RWPE1 (cell line): ENCODE measurements at regions not wholly inside any gene's neighbourhood (a gene's known extent, or its start where the extent isn't known, plus 50 kb on each side); places are given as distances from the start of the nearest gene placed in this dataset.

Source experiments
- CTCF ChIA-PET: fragments of 350-600 bp; sonication (Branson Sonifier 250); formaldehyde crosslinking; extraction: SDS; loops from one replicate; lab custom pipeline; 2021; lab: Yijun Ruan, JAX
- POLR2A ChIA-PET: fragments of 400-600 bp; formaldehyde crosslinking; extraction: SDS; loops from one replicate; lab custom pipeline; 2020; ENCODE audit warnings: antibody characterized with exemption; ENCODE audit not compliant: low non-redundant PET; lab: Yijun Ruan, JAX
- DNase-seq: peaks from one replicate; pipeline ENCODE4 v3.0.0; 2012; ENCODE audit warnings: low spot score
- H3K27ac ChIP-seq: fragments of 450-650 bp; 2 replicates; pipeline ENCODE4 v1.5.1; 2017
- TF ChIP-seq, protein P1 (sequence below): fragments of 450-650 bp; conservative IDR thresholded peaks from 2 replicates; pipeline ENCODE4 v1.5.1; 2017; ENCODE audit warnings: low read depth, mild to moderate bottlenecking

DNA sequence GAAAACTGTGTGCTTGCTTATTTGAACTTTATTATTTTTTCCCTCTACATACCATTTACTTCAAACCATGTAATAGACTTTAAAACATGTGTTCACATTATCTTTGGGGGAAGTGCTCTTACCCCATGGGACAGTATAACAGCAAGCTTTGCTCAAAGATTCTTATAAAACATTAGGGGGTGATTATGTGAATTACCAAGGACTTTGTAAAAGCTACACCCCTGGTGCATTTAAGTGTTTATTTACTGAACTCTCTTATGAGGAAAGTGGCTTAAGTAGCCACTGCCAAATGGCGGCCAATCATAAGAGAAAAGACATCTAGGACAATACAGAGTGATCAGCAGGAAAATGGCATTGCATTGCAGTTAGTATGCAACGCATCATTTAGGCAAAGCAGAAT is 70.3 kb downstream of the CAPZA3 start:
- H3K27ac ChIP-seq, result no peak overlapping the region
- DNase-seq, result no peak
- TF ChIP-seq, protein P1, sequence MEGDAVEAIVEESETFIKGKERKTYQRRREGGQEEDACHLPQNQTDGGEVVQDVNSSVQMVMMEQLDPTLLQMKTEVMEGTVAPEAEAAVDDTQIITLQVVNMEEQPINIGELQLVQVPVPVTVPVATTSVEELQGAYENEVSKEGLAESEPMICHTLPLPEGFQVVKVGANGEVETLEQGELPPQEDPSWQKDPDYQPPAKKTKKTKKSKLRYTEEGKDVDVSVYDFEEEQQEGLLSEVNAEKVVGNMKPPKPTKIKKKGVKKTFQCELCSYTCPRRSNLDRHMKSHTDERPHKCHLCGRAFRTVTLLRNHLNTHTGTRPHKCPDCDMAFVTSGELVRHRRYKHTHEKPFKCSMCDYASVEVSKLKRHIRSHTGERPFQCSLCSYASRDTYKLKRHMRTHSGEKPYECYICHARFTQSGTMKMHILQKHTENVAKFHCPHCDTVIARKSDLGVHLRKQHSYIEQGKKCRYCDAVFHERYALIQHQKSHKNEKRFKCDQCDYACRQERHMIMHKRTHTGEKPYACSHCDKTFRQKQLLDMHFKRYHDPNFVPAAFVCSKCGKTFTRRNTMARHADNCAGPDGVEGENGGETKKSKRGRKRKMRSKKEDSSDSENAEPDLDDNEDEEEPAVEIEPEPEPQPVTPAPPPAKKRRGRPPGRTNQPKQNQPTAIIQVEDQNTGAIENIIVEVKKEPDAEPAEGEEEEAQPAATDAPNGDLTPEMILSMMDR, result no peak
- CTCF ChIA-PET, result interaction anchor here (0.6 kb wide), 1 partner anchor 199 kb away, joined by 3 read pairs; no protein-coding TSS in a partner anchor
- POLR2A ChIA-PET, result no interaction called here

DNA sequence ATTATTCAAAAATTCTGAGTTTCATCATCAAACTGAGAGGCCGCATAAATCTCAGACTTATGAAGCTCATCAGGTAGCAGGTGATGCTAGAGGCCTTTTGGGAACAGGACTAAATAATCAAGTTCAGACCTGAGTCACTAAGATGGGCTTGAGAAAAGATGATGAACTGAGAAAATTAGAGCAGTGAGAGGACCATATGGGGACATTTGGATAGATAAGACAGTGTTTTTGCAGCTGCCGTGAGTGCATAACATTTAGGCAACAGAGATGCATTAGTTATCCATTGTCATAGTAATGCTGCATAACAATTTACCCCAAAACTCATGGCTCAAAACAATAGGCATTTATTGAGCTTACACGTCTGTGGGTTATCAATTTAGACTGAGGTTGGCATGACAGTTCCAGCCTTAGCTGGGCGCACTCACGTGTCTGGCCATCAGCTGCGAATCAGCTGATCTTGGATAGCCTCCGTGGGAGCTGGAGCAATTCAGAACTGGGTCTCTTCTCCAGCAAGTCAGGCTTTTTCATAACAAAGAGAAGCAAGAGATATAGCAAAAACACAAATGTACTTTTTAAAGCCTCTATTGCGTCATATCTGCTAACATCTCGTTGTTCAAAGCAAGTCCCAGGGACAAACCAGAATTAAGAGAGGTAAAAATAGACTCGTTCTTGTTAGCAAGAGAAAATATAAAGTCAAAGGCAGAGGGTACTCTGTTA is 72.8 kb downstream of the CAPZA3 start:
- TF ChIP-seq, protein P1, result no peak
- CTCF ChIA-PET, result interaction anchor here (0.7 kb wide), 1 partner anchor 14 kb away, joined by 4 read pairs; no protein-coding TSS in a partner anchor
- H3K27ac ChIP-seq, result no peak overlapping the region
- POLR2A ChIA-PET, result no interaction called here
- DNase-seq, result no peak

DNA sequence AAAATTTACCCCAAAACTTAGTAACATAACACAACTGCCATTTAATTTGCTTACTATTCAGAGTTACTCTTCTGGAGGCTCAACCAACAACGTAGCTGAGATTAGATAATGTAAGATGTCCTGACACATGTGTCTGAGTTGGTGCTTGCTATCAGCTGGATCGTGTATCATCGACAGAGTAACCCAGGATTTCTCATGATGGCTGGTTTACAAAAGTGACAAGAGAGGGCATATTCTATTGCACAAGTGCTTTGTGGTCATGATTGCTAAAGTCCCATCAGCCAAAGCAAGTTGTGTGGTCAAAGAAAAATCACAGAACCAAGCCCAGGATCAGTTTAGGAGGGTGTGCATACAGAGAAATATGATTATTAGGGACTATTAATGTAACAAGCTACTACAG is 73.4 kb downstream of the CAPZA3 start:
- H3K27ac ChIP-seq, result no peak overlapping the region
- POLR2A ChIA-PET, result no interaction called here
- DNase-seq, result no peak
- TF ChIP-seq, protein P1, result no peak
- CTCF ChIA-PET, result no interaction called here

DNA sequence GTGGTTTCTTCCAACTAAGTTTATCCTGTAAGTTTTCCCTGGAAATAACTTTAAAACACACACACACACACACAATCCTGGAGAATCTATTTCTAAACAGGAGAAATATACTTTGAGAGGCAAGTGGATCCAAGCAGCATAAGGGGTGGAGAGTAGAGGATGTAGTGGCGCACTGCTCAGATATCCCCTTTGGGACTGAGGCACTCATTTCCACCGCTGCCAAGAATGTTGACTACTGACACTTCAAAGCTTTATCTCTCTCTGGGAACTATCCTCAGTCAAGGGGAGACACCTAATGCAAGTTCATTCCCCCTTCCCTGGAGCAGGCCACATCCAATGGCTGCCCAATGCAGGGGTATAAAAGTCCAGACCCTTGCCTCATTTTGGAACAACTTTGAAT is 75.8 kb downstream of the CAPZA3 start:
- DNase-seq, result no peak
- H3K27ac ChIP-seq, result no peak overlapping the region
- POLR2A ChIA-PET, result no interaction called here
- TF ChIP-seq, protein P1, result no peak
- CTCF ChIA-PET, result no interaction called here

DNA sequence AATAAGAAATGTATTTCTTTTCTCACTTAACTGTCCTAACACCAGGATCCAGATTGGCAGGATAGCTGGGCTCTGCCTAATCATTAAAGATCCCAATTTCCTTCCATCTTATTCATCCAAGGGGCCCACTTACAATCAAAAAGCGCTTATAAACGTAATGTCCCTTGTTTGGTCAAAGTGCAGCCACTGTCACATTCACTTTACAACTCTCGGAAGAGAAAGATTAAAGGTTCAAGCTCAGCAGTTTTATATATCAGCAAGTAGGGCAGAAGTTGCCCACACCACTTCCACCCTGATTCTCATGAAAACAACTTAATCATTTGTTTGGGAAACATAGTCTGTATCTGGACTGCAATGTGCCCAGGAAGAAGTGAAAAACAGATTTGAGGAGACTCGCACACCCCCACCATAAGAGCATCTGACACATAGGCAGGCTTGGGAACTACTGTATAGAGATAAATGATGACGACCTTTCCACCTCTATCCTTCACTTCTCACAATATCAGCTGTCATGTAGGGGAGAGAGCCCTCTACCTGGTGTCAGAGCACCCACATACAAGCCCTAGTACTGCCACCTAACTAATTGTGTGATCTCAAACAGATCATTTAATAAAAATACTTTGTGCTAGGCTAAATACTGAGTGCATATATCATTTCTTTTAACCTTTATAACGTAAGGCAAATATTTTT is 80.8 kb downstream of the CAPZA3 start:
- TF ChIP-seq, protein P1, result no peak
- no peak for DNase-seq
- POLR2A ChIA-PET, result no interaction called here
- CTCF ChIA-PET, result interaction anchor here (0.6 kb wide), 2 partner anchors 226 to 1785 kb away, joined by 4 to 5 read pairs; no protein-coding TSS in a partner anchor
- H3K27ac ChIP-seq, result no peak overlapping the region

DNA sequence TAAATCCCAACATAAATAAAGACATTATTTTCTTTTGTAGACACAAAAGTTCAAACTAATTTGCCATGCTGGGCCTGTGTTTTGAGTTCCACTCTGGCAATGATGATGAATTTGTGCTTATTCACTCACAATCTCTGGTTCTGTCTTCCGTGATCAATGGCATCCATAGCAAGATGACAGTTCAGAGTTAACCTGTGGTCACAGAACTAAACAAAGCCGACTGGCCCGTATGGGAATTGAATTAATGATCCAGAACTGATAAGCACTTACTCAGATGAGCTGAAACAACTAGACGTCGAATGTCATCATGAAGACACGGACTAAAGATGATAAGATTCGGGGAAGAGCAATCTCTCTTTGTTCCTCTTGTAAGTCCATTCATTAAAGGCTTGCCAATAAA is 81.6 kb downstream of the CAPZA3 start:
- no peak for DNase-seq
- TF ChIP-seq, protein P1, result no peak
- no peak overlapping the region for H3K27ac ChIP-seq
- POLR2A ChIA-PET, result no interaction called here
- CTCF ChIA-PET, result no interaction called here
